ENCODE measurements at regions not wholly inside any gene's neighbourhood (a gene's known extent, or its start where the extent isn't known, plus 50 kb on each side); places are given as distances from the start of the nearest gene placed in this dataset.
"Not testable (repeated sequence)": the region's sequence is repeated elsewhere in the genome, so short reads cannot be mapped to it uniquely, and the experiment has no call there.

DNA sequence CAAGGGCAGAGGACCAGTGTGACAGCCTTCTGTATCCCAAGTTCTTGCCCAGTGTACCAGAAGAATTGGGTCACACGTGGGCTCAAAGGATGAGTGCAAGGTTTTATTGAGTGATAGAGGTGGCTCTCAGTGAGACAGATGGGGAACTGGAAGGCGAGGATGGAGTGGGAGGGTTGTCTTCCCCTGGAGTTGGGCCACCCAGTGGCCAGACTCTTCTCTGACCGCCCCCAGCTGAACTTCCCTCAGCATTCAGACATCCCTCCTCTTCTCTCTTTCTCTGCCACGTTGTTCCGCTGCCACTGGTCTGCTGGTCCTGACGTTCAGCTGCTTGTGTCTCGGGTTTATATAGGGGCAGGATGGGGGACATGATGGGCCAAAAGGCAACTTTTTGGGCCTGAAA, 150.1 kb upstream of the IVNS1ABP start:
- DNase-seq, result no peak
- Mint-ChIP-seq H3K4me1 (no peaks in the 10 kb centered on the region), H3K27me3 (no peaks in the 10 kb centered on the region), H3K9me3 (no peaks in the 10 kb centered on the region), H3K36me3 (ENCODE audit: low read depth) (no peaks in the 10 kb centered on the region), H3K27ac (no peak overlapping the region), H3K4me3 (no peak overlapping the region)
- ChIA-PET POLR2A (interaction anchor here (0.6 kb wide), 1 partner anchor 30 kb away, joined by 3 read pairs; no protein-coding TSS in a partner anchor), CTCF (interaction anchor here (0.6 kb wide), 1 partner anchor 296 kb away, joined by 3 read pairs; no protein-coding TSS in a partner anchor)
- TF ChIP-seq, protein P1, sequence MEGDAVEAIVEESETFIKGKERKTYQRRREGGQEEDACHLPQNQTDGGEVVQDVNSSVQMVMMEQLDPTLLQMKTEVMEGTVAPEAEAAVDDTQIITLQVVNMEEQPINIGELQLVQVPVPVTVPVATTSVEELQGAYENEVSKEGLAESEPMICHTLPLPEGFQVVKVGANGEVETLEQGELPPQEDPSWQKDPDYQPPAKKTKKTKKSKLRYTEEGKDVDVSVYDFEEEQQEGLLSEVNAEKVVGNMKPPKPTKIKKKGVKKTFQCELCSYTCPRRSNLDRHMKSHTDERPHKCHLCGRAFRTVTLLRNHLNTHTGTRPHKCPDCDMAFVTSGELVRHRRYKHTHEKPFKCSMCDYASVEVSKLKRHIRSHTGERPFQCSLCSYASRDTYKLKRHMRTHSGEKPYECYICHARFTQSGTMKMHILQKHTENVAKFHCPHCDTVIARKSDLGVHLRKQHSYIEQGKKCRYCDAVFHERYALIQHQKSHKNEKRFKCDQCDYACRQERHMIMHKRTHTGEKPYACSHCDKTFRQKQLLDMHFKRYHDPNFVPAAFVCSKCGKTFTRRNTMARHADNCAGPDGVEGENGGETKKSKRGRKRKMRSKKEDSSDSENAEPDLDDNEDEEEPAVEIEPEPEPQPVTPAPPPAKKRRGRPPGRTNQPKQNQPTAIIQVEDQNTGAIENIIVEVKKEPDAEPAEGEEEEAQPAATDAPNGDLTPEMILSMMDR (IDR thresholded peaks at IDR 0.05), result no peak
- intact Hi-C loops (cut with micrococcal nuclease), result no loop called here
- ATAC-seq (ENCODE audit: low read depth), result no peak

DNA sequence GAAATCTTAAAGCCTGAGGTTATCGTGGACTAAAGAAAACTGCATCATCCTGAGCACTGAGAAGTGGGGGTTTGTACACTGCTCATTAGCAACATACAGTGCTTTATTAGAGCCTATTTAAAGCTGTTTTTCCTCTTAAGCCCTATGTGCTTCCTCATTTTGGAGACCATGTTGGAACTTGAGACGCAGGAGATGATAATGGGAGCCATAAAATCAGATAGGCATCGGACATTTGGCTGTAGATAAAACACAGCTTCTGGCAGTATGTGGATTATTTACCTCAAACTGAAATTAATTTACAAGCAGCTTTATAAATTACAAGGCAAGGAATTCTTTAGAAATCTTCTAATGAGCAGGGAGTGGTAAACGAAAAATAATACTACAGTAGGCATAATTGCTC, 147.7 kb upstream of the IVNS1ABP start:
- no peaks in the 10 kb centered on the region for H3K4me1 Mint-ChIP-seq
- H3K9me3 Mint-ChIP-seq, result no peaks in the 10 kb centered on the region
- H3K27ac Mint-ChIP-seq, result no peak overlapping the region
- H3K4me3 Mint-ChIP-seq, result no peak overlapping the region
- ChIA-PET CTCF (no interaction called here), POLR2A (no interaction called here)
- ATAC-seq (ENCODE audit: low read depth) (no peak), DNase-seq (no peak)
- intact Hi-C loops (cut with micrococcal nuclease), result no loop called here
- H3K27me3 Mint-ChIP-seq, result no peaks in the 10 kb centered on the region
- no peaks in the 10 kb centered on the region for H3K36me3 Mint-ChIP-seq (ENCODE audit: low read depth)
- TF ChIP-seq, protein P1 (IDR thresholded peaks at IDR 0.05), result no peak

DNA sequence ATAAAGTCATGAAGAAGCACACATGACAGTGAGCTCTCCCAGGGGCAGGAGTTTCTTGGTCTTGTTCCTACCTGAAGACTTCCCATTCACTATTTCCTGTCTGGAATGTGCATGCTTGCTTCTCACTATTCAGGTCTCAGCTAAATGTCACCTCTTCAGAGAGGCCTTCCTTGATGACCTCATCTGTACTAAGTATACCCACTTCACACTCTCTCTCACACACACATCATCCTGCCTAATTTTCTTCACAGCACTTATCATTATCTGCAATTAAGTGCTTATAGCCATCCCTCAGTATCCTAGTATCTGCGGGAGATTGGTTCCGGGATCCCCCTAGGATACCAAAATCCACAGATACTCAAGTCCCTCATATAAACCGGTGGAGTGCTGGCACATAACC, 146.4 kb upstream of the IVNS1ABP start:
- DNase-seq, result no peak
- POLR2A ChIA-PET, result no interaction called here
- Mint-ChIP-seq H3K27ac (no peak overlapping the region), H3K9me3 (no peaks in the 10 kb centered on the region), H3K27me3 (no peaks in the 10 kb centered on the region), H3K36me3 (ENCODE audit: low read depth) (no peaks in the 10 kb centered on the region), H3K4me1 (no peaks in the 10 kb centered on the region), H3K4me3 (no peak overlapping the region)
- CTCF ChIA-PET, result no interaction called here
- no peak for ATAC-seq (ENCODE audit: low read depth)
- intact Hi-C loops (cut with micrococcal nuclease), result no loop called here
- TF ChIP-seq, protein P1 (IDR thresholded peaks at IDR 0.05), result no peak

DNA sequence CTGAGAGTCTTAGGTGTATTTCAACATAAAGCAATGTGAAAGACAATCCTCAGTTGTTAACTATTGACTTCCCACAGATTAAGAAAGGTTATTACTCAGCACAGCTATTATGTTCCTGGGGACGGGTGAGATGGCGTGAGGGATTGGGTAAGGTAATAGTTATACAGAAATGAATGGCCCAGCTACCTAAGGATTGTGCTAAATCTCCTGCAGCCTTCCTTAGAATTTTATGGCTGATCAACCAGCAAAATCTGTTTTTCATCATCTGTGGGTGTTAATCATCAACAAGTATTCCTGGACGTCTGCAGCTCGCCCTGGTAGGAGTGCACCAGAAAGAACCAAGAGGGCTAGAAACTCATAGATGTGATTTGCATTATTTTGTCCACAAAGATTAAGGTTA, 146.0 kb upstream of the IVNS1ABP start:
- ChIA-PET POLR2A (no interaction called here), CTCF (no interaction called here)
- Mint-ChIP-seq H3K27me3 (no peaks in the 10 kb centered on the region), H3K36me3 (ENCODE audit: low read depth) (no peaks in the 10 kb centered on the region), H3K9me3 (no peaks in the 10 kb centered on the region), H3K4me1 (no peaks in the 10 kb centered on the region), H3K27ac (no peak overlapping the region), H3K4me3 (no peak overlapping the region)
- ATAC-seq (ENCODE audit: low read depth) (no peak), DNase-seq (no peak)
- intact Hi-C loops (cut with micrococcal nuclease), result no loop called here
- TF ChIP-seq, protein P1 (IDR thresholded peaks at IDR 0.05), result no peak

DNA sequence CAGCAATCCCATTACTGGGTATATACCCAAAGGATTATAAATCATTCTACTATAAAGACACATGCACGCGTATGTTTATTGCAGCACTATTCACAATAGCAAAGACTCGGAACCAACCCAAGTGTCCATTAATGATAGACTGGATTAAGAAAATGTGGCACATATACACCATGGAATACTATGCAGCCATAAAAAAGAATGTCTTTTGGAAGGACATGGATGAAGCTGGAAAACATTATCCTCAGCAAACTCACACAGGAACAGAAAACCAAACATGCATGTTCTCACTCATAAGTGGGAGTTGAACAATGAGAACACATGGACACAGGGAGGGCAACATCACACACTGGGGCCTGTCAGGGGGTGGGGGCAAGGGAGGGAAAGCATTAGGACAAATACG, 143.7 kb upstream of the IVNS1ABP start:
- H3K27me3 Mint-ChIP-seq; H3K4me3 Mint-ChIP-seq; H3K36me3 Mint-ChIP-seq (ENCODE audit: low read depth); DNase-seq; H3K27ac Mint-ChIP-seq; ATAC-seq (ENCODE audit: low read depth); CTCF ChIA-PET; H3K9me3 Mint-ChIP-seq; intact Hi-C loops (cut with micrococcal nuclease); H3K4me1 Mint-ChIP-seq; POLR2A ChIA-PET: not testable (repeated sequence)

DNA sequence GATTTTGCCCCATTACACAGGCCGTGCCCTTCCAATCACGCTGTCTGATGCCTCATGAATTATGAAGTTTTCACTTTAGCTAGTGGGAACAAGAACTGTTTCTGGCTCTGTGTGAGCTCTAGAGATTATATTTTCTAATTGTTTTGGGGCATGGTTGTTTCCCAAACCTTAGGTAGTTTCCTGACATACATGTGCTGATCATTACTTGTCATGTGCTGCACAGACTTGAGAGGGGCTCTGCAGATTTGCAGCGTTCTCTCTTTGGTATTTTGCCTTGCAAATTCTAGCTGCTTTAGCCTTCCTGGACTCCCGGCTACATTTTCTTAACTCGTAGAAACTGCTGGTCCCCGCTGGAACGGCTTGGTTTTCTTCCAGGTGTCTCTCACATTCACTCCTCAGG, 142.1 kb upstream of the IVNS1ABP start:
- intact Hi-C loops (cut with micrococcal nuclease), result loop anchor here (5.0 kb wide), 1 partner anchor 37 kb away; no protein-coding TSS in a partner anchor
- POLR2A ChIA-PET, result no interaction called here
- Mint-ChIP-seq H3K36me3 (ENCODE audit: low read depth) (no peaks in the 10 kb centered on the region), H3K27ac (no peak overlapping the region), H3K4me3 (no peak overlapping the region), H3K27me3 (no peaks in the 10 kb centered on the region), H3K4me1 (no peaks in the 10 kb centered on the region), H3K9me3 (no peaks in the 10 kb centered on the region)
- ATAC-seq (ENCODE audit: low read depth), result no peak
- TF ChIP-seq, protein P1 (IDR thresholded peaks at IDR 0.05), result no peak
- CTCF ChIA-PET, result no interaction called here
- no peak for DNase-seq

Measured in activated B cell treated with CpG ODN at 0.5 μM for 24 hours (primary cell).